SU-DHL-6 (cell line): ENCODE measurements at regions not wholly inside any gene's neighbourhood (a gene's known extent, or its start where the extent isn't known, plus 50 kb on each side); places are given as distances from the start of the nearest gene placed in this dataset.

Experiments
- H2AFZ ChIP-seq: fragments of 200-600 bp; sonication (generic); 2 replicates; pipeline ENCODE4 v1.6.1; 2014; ENCODE audit warnings: low read depth, mild to moderate bottlenecking, moderate library complexity, mixed read lengths, antibody characterized with exemption, low read length; ENCODE audit not compliant: severe bottlenecking
- H3F3A ChIP-seq: fragments of 200-600 bp; shearing (Covaris generic); 2 replicates; pipeline ENCODE4 v1.6.0; 2016; ENCODE audit warnings: antibody characterized with exemption, mild to moderate bottlenecking; ENCODE audit not compliant: insufficient read depth
- H3K27ac ChIP-seq: fragments of 200-600 bp; sonication (generic); 2 replicates; pipeline ENCODE4 v1.5.1; 2016; ENCODE audit warnings: low read depth, mild to moderate bottlenecking, low read length, moderate library complexity, mixed read lengths
- H3K27me3 ChIP-seq: fragments of 200-600 bp; sonication (generic), shearing (Covaris generic); 2 replicates; pipeline ENCODE4 v1.6.0; 2014; ENCODE audit warnings: mild to moderate bottlenecking, low read length
- H3K36me3 ChIP-seq: fragments of 200-600 bp; sonication (generic); 2 replicates; pipeline ENCODE4 v1.6.1; 2014; ENCODE audit warnings: mild to moderate bottlenecking, low read length, mixed read lengths
- H3K4me2 ChIP-seq: fragments of 300-600, 200-600 bp; shearing (Covaris generic), sonication (generic); 2 replicates; pipeline ENCODE4 v1.6.0; 2014; ENCODE audit warnings: low read length, low read depth, mild to moderate bottlenecking; ENCODE audit not compliant: poor library complexity, severe bottlenecking
- H3K4me3 ChIP-seq: fragments of 200-600 bp; sonication (generic); 2 replicates; pipeline ENCODE4 v1.5.1; 2014; ENCODE audit warnings: antibody characterized with exemption, low read length, mild to moderate bottlenecking, mixed read lengths; ENCODE audit not compliant: insufficient read depth, poor library complexity, severe bottlenecking
- H3K79me2 ChIP-seq: fragments of 200-600 bp; sonication (generic); 2 replicates; pipeline ENCODE4 v1.6.1; 2014; ENCODE audit warnings: mild to moderate bottlenecking, low read length, moderate library complexity; ENCODE audit not compliant: insufficient read depth
- H3K9ac ChIP-seq: fragments of 200-600 bp; sonication (generic); 2 replicates; pipeline ENCODE4 v1.7.0; 2014; ENCODE audit warnings: mild to moderate bottlenecking, low read length
- H3K9me2 ChIP-seq: fragments of 200-600 bp; sonication (generic); replicated peaks from 2 replicates; pipeline ENCODE4 v1.6.1; 2014; ENCODE audit warnings: low read length; ENCODE audit not compliant: insufficient read depth
- H3K9me3 ChIP-seq: fragments of 200-600 bp; sonication (generic); 2 replicates; pipeline ENCODE4 v1.6.1; 2014; ENCODE audit warnings: low read length, mixed read lengths; ENCODE audit not compliant: insufficient read depth
- H4K20me1 ChIP-seq: fragments of 200-600 bp; sonication (generic); 2 replicates; pipeline ENCODE4 v1.6.1; 2014; ENCODE audit warnings: low read depth, mild to moderate bottlenecking, antibody characterized with exemption, low read length, moderate library complexity, mixed read lengths
- EZH2phosphoT487 ChIP-seq: fragments of 200-600 bp; sonication (generic), shearing (Covaris generic); conservative IDR thresholded peaks from 2 replicates; pipeline ENCODE4 v1.6.1; 2018; ENCODE audit warnings: mild to moderate bottlenecking, antibody characterized with exemption, low read length, moderate library complexity, mixed read lengths
- TF ChIP-seq, protein P1 (sequence below): fragments of 200-600 bp; sonication (generic); IDR thresholded peaks from one replicate; pipeline ENCODE4 v1.5.1; 2017; ENCODE audit warnings: antibody characterized with exemption, mild to moderate bottlenecking, low read length, moderate library complexity; ENCODE audit not compliant: insufficient read depth, poor library complexity, severe bottlenecking

GRCh38 chr10:57300718-57301117 lies 939.7 kb upstream of the ZWINT start:
- no peak overlapping the region for H3K9ac ChIP-seq
- no peak overlapping the region for H3K4me2 ChIP-seq
- no peaks in the 10 kb centered on the region for H3K36me3 ChIP-seq
- H2AFZ ChIP-seq: no peak overlapping the region
- TF ChIP-seq, protein P1, sequence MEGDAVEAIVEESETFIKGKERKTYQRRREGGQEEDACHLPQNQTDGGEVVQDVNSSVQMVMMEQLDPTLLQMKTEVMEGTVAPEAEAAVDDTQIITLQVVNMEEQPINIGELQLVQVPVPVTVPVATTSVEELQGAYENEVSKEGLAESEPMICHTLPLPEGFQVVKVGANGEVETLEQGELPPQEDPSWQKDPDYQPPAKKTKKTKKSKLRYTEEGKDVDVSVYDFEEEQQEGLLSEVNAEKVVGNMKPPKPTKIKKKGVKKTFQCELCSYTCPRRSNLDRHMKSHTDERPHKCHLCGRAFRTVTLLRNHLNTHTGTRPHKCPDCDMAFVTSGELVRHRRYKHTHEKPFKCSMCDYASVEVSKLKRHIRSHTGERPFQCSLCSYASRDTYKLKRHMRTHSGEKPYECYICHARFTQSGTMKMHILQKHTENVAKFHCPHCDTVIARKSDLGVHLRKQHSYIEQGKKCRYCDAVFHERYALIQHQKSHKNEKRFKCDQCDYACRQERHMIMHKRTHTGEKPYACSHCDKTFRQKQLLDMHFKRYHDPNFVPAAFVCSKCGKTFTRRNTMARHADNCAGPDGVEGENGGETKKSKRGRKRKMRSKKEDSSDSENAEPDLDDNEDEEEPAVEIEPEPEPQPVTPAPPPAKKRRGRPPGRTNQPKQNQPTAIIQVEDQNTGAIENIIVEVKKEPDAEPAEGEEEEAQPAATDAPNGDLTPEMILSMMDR: no peak
- TF ChIP-seq EZH2phosphoT487: no peak
- H3K4me3 ChIP-seq: no peak overlapping the region
- H3K27me3 ChIP-seq: no peaks in the 10 kb centered on the region
- no peaks in the 10 kb centered on the region for H3F3A ChIP-seq
- H3K79me2 ChIP-seq: no peaks in the 10 kb centered on the region
- H3K9me2 ChIP-seq: no peaks in the 10 kb centered on the region
- H4K20me1 ChIP-seq: no peaks in the 10 kb centered on the region
- no peaks in the 10 kb centered on the region for H3K9me3 ChIP-seq
- H3K27ac ChIP-seq: no peak overlapping the region

- H3K27me3 ChIP-seq: no peaks in the 10 kb centered on the region
- no peaks in the 10 kb centered on the region for H3F3A ChIP-seq
- H3K9me2 ChIP-seq: no peaks in the 10 kb centered on the region
- H3K9ac ChIP-seq: no peak overlapping the region
- H3K4me2 ChIP-seq: no peak overlapping the region
- no peak overlapping the region for H3K27ac ChIP-seq
- no peaks in the 10 kb centered on the region for H3K9me3 ChIP-seq
- H3K4me3 ChIP-seq: no peak overlapping the region
- no peaks in the 10 kb centered on the region for H4K20me1 ChIP-seq
- H2AFZ ChIP-seq: no peak overlapping the region
- no peaks in the 10 kb centered on the region for H3K79me2 ChIP-seq
- TF ChIP-seq EZH2phosphoT487: no peak
- TF ChIP-seq, protein P1: no peak
- H3K36me3 ChIP-seq: no peaks in the 10 kb centered on the region
These were observed 933.6 kb upstream of the ZWINT start for GRCh38 chr10:57294698-57295097.

GRCh38 chr10:57288754-57289153 lies 927.7 kb upstream of the ZWINT start:
- Histone ChIP-seq H3K9ac (no peak overlapping the region), H3K9me3 (no peaks in the 10 kb centered on the region)
- no peak for TF ChIP-seq EZH2phosphoT487
- TF ChIP-seq, protein P1: no peak

DNA sequence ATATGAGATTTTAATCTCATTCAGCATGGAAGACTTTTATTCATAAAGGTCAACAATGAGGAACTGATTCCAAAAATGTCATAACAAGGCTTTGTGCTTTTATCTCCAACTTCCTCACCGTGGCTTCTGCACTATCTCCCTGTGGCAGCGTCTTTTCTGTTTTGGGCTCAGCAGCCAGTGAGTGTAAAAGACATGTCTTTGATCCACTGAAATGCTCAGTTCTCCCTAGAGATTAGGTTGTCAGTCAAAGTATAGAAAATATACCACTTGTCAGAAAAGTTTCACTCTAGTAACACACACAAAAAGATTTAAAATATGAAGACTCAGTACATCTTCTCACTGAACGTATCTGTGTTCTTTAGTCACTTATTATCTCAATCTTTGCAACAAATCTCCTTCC lies 901.8 kb upstream of the ZWINT start:
- no peaks in the 10 kb centered on the region for H3K9me3 ChIP-seq
- H3K79me2 ChIP-seq: no peaks in the 10 kb centered on the region
- H3K27me3 ChIP-seq: no peaks in the 10 kb centered on the region
- no peak overlapping the region for H3K27ac ChIP-seq
- no peaks in the 10 kb centered on the region for H4K20me1 ChIP-seq
- H3K9ac ChIP-seq: no peak overlapping the region
- H3K4me3 ChIP-seq: no peak overlapping the region
- no peak overlapping the region for H3K4me2 ChIP-seq
- H3F3A ChIP-seq: no peaks in the 10 kb centered on the region
- TF ChIP-seq, protein P1: no peak
- TF ChIP-seq EZH2phosphoT487: no peak
- no peaks in the 10 kb centered on the region for H3K36me3 ChIP-seq
- no peaks in the 10 kb centered on the region for H3K9me2 ChIP-seq
- H2AFZ ChIP-seq: no peak overlapping the region

More at GRCh38 chr10:57288754-57289153, 927.7 kb upstream of the ZWINT start:
- Histone ChIP-seq H3K4me2 (no peak overlapping the region), H4K20me1 (no peaks in the 10 kb centered on the region), H3K27ac (no peak overlapping the region), H3K36me3 (no peaks in the 10 kb centered on the region), H2AFZ (no peak overlapping the region), H3F3A (no peaks in the 10 kb centered on the region), H3K79me2 (no peaks in the 10 kb centered on the region), H3K9me2 (no peaks in the 10 kb centered on the region), H3K27me3 (no peaks in the 10 kb centered on the region), H3K4me3 (no peak overlapping the region)
